NCI-H1105 treated with DMSO at 0.1 percent for 48 hours (cell line): ENCODE measurements at regions not wholly inside any gene's neighbourhood (a gene's known extent, or its start where the extent isn't known, plus 50 kb on each side); places are given as distances from the start of the nearest gene placed in this dataset.
"Not testable (repeated sequence)": the region's sequence is repeated elsewhere in the genome, so short reads cannot be mapped to it uniquely, and the experiment has no call there.

Experiments used
- DNase-seq: peaks from one replicate; lab custom pipeline; 2025; lab: John Stamatoyannopoulos, UW

- DNase-seq: no peak
Observed at GRCh38 chr4:19216476-19216875, 1035.2 kb upstream of the SLIT2 start.

- DNase-seq: no peak
Observed at GRCh38 chr4:19214591-19215186, 1037.0 kb upstream of the SLIT2 start.

GRCh38 chr4:19213388-19213787 is 1038.3 kb upstream of the SLIT2 start:
- no peak for DNase-seq

GRCh38 chr4:19205853-19206252 is 1045.9 kb upstream of the SLIT2 start:
- DNase-seq: no peak

GRCh38 chr4:19197838-19198237 is 1053.9 kb upstream of the SLIT2 start:
- DNase-seq: not testable (repeated sequence)

GRCh38 chr4:19195696-19196095 is 1056.0 kb upstream of the SLIT2 start:
- DNase-seq: no peak

GRCh38 chr4:19194672-19195071 is 1057.0 kb upstream of the SLIT2 start:
- no peak for DNase-seq

- no peak for DNase-seq
Observed at GRCh38 chr4:19193274-19193981, 1058.3 kb upstream of the SLIT2 start.

GRCh38 chr4:19191979-19192650 is 1059.6 kb upstream of the SLIT2 start:
- no peak for DNase-seq

GRCh38 chr4:19187691-19188090 is 1064.0 kb upstream of the SLIT2 start:
- DNase-seq: no peak

GRCh38 chr4:19187096-19187495 is 1064.6 kb upstream of the SLIT2 start:
- no peak for DNase-seq

- peak; percentile 20 for DNase-seq
Observed at GRCh38 chr4:19181631-19182030, 1070.1 kb upstream of the SLIT2 start.

- DNase-seq: no peak
Observed at GRCh38 chr4:19178835-19179234, 1072.9 kb upstream of the SLIT2 start.

- no peak for DNase-seq
Observed at GRCh38 chr4:19177616-19178015, 1074.1 kb upstream of the SLIT2 start.

GRCh38 chr4:19171832-19172231 is 1079.9 kb upstream of the SLIT2 start:
- DNase-seq: no peak

- no peak for DNase-seq
Observed at GRCh38 chr4:19167311-19167710, 1084.4 kb upstream of the SLIT2 start.

- DNase-seq: no peak
Observed at GRCh38 chr4:19164334-19164733, 1087.4 kb upstream of the SLIT2 start.

GRCh38 chr4:19159874-19160273 is 1091.8 kb upstream of the SLIT2 start:
- DNase-seq: no peak

GRCh38 chr4:19158107-19158809 is 1093.4 kb upstream of the SLIT2 start:
- DNase-seq: no peak

GRCh38 chr4:19156786-19157185 is 1094.9 kb upstream of the SLIT2 start:
- DNase-seq: no peak

- DNase-seq: no peak
Observed at GRCh38 chr4:19155568-19155967, 1096.1 kb upstream of the SLIT2 start.

- not testable (repeated sequence) for DNase-seq
Observed at GRCh38 chr4:19154267-19154666, 1097.4 kb upstream of the SLIT2 start.

GRCh38 chr4:19152264-19152663 is 1099.4 kb upstream of the SLIT2 start:
- no peak for DNase-seq
